Hematopoietic multipotent progenitor cell treated with erythropoietin and hydrocortisone succinate and interleukin-3 and kit ligand, for 15 days (in vitro differentiated cells): ENCODE measurements at regions not wholly inside any gene's neighbourhood (a gene's known extent, or its start where the extent isn't known, plus 50 kb on each side); places are given as distances from the start of the nearest gene placed in this dataset.

ENCODE experiments used
- DNase-seq: peaks from one replicate; pipeline ENCODE4 v3.0.0-alpha.2; 2015; ENCODE audit warnings: low spot score

GRCh38 chr11:123378096-123378495 lies 52.0 kb upstream of the GRAMD1B start:
- no peak for DNase-seq

- DNase-seq: no peak
These were observed 52.7 kb upstream of the GRAMD1B start for GRCh38 chr11:123377355-123377754.

GRCh38 chr11:123375832-123376231 lies 54.2 kb upstream of the GRAMD1B start:
- DNase-seq: no peak

GRCh38 chr11:123374622-123374968 lies 55.5 kb upstream of the GRAMD1B start:
- no peak for DNase-seq

- DNase-seq: no peak
These were observed 56.1 kb upstream of the GRAMD1B start for GRCh38 chr11:123373754-123374621.

GRCh38 chr11:123371506-123372297 lies 58.4 kb upstream of the GRAMD1B start:
- DNase-seq: no peak

GRCh38 chr11:123366924-123367323 lies 63.1 kb upstream of the GRAMD1B start:
- DNase-seq: no peak

GRCh38 chr11:123365955-123366354 lies 64.1 kb upstream of the GRAMD1B start:
- no peak for DNase-seq

- DNase-seq: no peak
These were observed 66.0 kb upstream of the GRAMD1B start for GRCh38 chr11:123364080-123364479.

- DNase-seq: no peak
These were observed 66.5 kb upstream of the GRAMD1B start for GRCh38 chr11:123363556-123363955.

GRCh38 chr11:123362941-123363340 lies 67.1 kb upstream of the GRAMD1B start:
- no peak for DNase-seq

- DNase-seq: no peak
These were observed 67.9 kb upstream of the GRAMD1B start for GRCh38 chr11:123362186-123362585.

- no peak for DNase-seq
These were observed 69.0 kb upstream of the GRAMD1B start for GRCh38 chr11:123361110-123361509.

GRCh38 chr11:123360267-123360936 lies 69.7 kb upstream of the GRAMD1B start:
- no peak for DNase-seq

- DNase-seq: no peak
These were observed 71.9 kb upstream of the GRAMD1B start for GRCh38 chr11:123357990-123358827.

- no peak for DNase-seq
These were observed 72.6 kb upstream of the GRAMD1B start for GRCh38 chr11:123357353-123357989.

- no peak for DNase-seq
These were observed 73.5 kb upstream of the GRAMD1B start for GRCh38 chr11:123356539-123356938.

GRCh38 chr11:123354371-123354975 lies 75.6 kb upstream of the GRAMD1B start:
- no peak for DNase-seq

GRCh38 chr11:123351375-123351774 lies 78.7 kb upstream of the GRAMD1B start:
- no peak for DNase-seq

- no peak for DNase-seq
These were observed 80.7 kb upstream of the GRAMD1B start for GRCh38 chr11:123349382-123349781.

GRCh38 chr11:123344790-123345357 lies 85.2 kb upstream of the GRAMD1B start:
- no peak for DNase-seq
